NCI-H1105 treated with DMSO at 0.1 percent for 48 hours (cell line): ENCODE measurements at regions not wholly inside any gene's neighbourhood (a gene's known extent, or its start where the extent isn't known, plus 50 kb on each side); places are given as distances from the start of the nearest gene placed in this dataset.

Experiments used
- DNase-seq: peaks from one replicate; lab custom pipeline; 2025; lab: John Stamatoyannopoulos, UW

DNA sequence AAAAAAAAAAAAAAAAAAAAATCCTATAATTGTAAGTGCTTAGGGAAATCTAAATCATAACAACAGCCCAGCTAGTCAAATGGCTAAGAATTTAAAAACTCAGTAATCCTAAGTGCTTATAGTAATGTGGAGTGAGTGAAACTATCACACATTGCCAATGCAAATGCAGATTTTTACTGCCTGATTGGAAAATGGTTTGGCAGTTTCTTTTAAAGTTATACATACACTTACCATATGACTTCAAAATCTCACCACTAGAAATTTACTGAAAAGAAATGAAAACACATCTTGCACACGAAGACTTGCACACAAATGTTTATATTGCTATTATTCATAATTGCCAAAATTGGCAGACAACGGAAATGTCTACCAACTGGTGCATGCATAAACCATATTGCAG lies 51.3 kb upstream of the STXBP6 start:
- DNase-seq = no peak
